Endodermal cell (in vitro differentiated cells): ENCODE measurements at regions not wholly inside any gene's neighbourhood (a gene's known extent, or its start where the extent isn't known, plus 50 kb on each side); places are given as distances from the start of the nearest gene placed in this dataset.

Source experiments
- DNase-seq: peaks from one replicate; pipeline ENCODE4 v3.0.0-alpha.2; 2017
- H3K27ac ChIP-seq: 2 replicates; pipeline ENCODE4 v1.5.1; 2013; ENCODE audit warnings: mild to moderate bottlenecking, low read depth, low read length, moderate library complexity
- H3K27me3 ChIP-seq: 2 replicates; pipeline ENCODE4 v1.6.1; 2013; ENCODE audit warnings: mild to moderate bottlenecking, low read length, moderate library complexity; ENCODE audit not compliant: insufficient read depth, control insufficient read depth, poor library complexity, severe bottlenecking
- H3K36me3 ChIP-seq: 2 replicates; pipeline ENCODE4 v1.7.0; 2013; ENCODE audit warnings: mild to moderate bottlenecking, low read length, moderate library complexity; ENCODE audit not compliant: control insufficient read depth, insufficient read depth
- H3K4me1 ChIP-seq: one replicate; pipeline ENCODE4 v1.7.0; 2013; ENCODE audit warnings: low read length; ENCODE audit not compliant: control insufficient read depth, insufficient read depth
- H3K4me3 ChIP-seq: 2 replicates; pipeline ENCODE4 v1.5.1; 2013; ENCODE audit warnings: mild to moderate bottlenecking, low read length, moderate library complexity
- H3K9ac ChIP-seq: 2 replicates; pipeline ENCODE4 v1.6.1; 2013; ENCODE audit warnings: mild to moderate bottlenecking, low read length, moderate library complexity; ENCODE audit not compliant: poor library complexity, severe bottlenecking; ENCODE audit errors: extremely low read depth
- H3K9me3 ChIP-seq: 2 replicates; pipeline ENCODE4 v1.6.1; 2013; ENCODE audit warnings: mild to moderate bottlenecking, low read length, moderate library complexity; ENCODE audit not compliant: control insufficient read depth
- H3K27ac Mint-ChIP-seq: 2 replicates; pipeline ENCODE4 v1.8.0; 2020; ENCODE audit warnings: mixed read lengths
- H3K27me3 Mint-ChIP-seq: 2 replicates; pipeline ENCODE4 v1.8.0; 2021; ENCODE audit warnings: mild to moderate bottlenecking, mixed read lengths; ENCODE audit not compliant: insufficient read depth
- H3K36me3 Mint-ChIP-seq: 2 replicates; pipeline ENCODE4 v1.8.0; 2020; ENCODE audit warnings: low read depth, mixed read lengths
- H3K4me1 Mint-ChIP-seq: 2 replicates; pipeline ENCODE4 v1.8.0; 2020; ENCODE audit warnings: mixed read lengths
- H3K4me3 Mint-ChIP-seq: 2 replicates; pipeline ENCODE4 v1.8.0; 2020; ENCODE audit warnings: mild to moderate bottlenecking, moderate library complexity, mixed read lengths
- H3K9me3 Mint-ChIP-seq: 2 replicates; pipeline ENCODE4 v1.8.0; 2020; ENCODE audit warnings: mild to moderate bottlenecking, mixed read lengths
- WGBS, 2 experiments: methylation state at CpG; one replicate each; pipeline versions ENCODE4 v1.1.5 to v1.1.7; 2013; ENCODE audit warnings: missing lambda C conversion rate in 2 of 2, mixed read lengths in 1 of 2; ENCODE audit not compliant: insufficient coverage in 1 of 2, insufficient read length in 1 of 2; 5-methylcytosine and 5-hydroxymethylcytosine counted together
- TF ChIP-seq, protein P1 (sequence below): fragments of 200-600 bp; sonication (generic); conservative IDR thresholded peaks from 2 replicates; pipeline ENCODE4 v1.5.0; 2021; ENCODE audit warnings: antibody characterized with exemption, mild to moderate bottlenecking

DNA sequence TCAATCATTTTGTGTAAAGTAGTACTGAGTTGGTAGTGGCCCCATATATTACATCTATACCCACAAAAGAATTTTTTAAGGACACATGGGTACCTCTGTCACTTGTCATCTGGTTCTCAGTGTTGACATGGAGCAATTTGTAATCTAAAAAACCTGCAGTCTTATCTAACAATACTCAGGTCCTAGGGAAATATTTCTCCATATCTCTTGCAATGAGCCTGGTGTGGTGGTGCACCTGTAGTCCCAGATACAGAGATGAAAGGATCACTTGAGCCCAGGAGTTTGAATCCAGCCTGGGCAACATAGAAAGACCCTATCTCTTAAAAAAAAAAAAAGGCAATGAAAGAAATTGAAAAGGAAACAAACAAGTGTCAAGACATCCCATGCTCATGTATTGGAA is 70.7 kb upstream of the ZNF30 start:
- H3K9ac ChIP-seq = no peak overlapping the region
- Mint-ChIP-seq H3K4me3 (no peak overlapping the region), H3K36me3 (peaks cover 21% of the 10 kb centered on the region), H3K27ac (no peak overlapping the region), H3K27me3 (peaks cover 9% of the 10 kb centered on the region), H3K4me1 (peaks cover 3% of the 10 kb centered on the region), H3K9me3 (peaks cover 35% of the 10 kb centered on the region)
- no peak for DNase-seq
- H3K27ac ChIP-seq = no peak overlapping the region
- H3K4me3 ChIP-seq = no peak overlapping the region
- H3K4me1 ChIP-seq = no peaks in the 10 kb centered on the region
- peaks cover 24% of the 10 kb centered on the region for H3K9me3 ChIP-seq
- no peaks in the 10 kb centered on the region for H3K36me3 ChIP-seq
- TF ChIP-seq, protein P1, sequence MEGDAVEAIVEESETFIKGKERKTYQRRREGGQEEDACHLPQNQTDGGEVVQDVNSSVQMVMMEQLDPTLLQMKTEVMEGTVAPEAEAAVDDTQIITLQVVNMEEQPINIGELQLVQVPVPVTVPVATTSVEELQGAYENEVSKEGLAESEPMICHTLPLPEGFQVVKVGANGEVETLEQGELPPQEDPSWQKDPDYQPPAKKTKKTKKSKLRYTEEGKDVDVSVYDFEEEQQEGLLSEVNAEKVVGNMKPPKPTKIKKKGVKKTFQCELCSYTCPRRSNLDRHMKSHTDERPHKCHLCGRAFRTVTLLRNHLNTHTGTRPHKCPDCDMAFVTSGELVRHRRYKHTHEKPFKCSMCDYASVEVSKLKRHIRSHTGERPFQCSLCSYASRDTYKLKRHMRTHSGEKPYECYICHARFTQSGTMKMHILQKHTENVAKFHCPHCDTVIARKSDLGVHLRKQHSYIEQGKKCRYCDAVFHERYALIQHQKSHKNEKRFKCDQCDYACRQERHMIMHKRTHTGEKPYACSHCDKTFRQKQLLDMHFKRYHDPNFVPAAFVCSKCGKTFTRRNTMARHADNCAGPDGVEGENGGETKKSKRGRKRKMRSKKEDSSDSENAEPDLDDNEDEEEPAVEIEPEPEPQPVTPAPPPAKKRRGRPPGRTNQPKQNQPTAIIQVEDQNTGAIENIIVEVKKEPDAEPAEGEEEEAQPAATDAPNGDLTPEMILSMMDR = no peak
- no peaks in the 10 kb centered on the region for H3K27me3 ChIP-seq

GRCh38 chr19:34853369-34853768 is 73.3 kb upstream of the ZNF30 start:
- peaks cover 20% of the 10 kb centered on the region for H3K9me3 Mint-ChIP-seq
- 88 to 92% methylated on average over 2 to 3 of the region's 3 CpGs for WGBS, 2 experiments

GRCh38 chr19:34852669-34853068 is 74.0 kb upstream of the ZNF30 start:
- no peak overlapping the region for H3K4me3 Mint-ChIP-seq
- H3K27ac Mint-ChIP-seq = no peak overlapping the region
- 85 to 100% methylated on average over 4 to 5 of the region's 5 CpGs for WGBS, 2 experiments

More at GRCh38 chr19:34853369-34853768, 73.3 kb upstream of the ZNF30 start:
- Histone ChIP-seq H3K27me3 (no peaks in the 10 kb centered on the region), H3K9ac (no peak overlapping the region), H3K4me3 (no peak overlapping the region), H3K9me3 (peaks cover 24% of the 10 kb centered on the region), H3K4me1 (no peaks in the 10 kb centered on the region), H3K36me3 (no peaks in the 10 kb centered on the region), H3K27ac (no peak overlapping the region)
- Mint-ChIP-seq H3K27me3 (peaks cover 2% of the 10 kb centered on the region), H3K27ac (no peak overlapping the region), H3K36me3 (peaks cover 20% of the 10 kb centered on the region), H3K4me3 (no peak overlapping the region), H3K4me1 (no peaks in the 10 kb centered on the region)
- TF ChIP-seq, protein P1 = no peak
- DNase-seq = no peak

More at GRCh38 chr19:34852669-34853068, 74.0 kb upstream of the ZNF30 start:
- TF ChIP-seq, protein P1 = no peak
- H3K27me3 ChIP-seq = no peaks in the 10 kb centered on the region
- DNase-seq = no peak
- H3K36me3 ChIP-seq = no peaks in the 10 kb centered on the region
- H3K27me3 Mint-ChIP-seq = no peaks in the 10 kb centered on the region
- H3K4me3 ChIP-seq = no peak overlapping the region
- peaks cover 19% of the 10 kb centered on the region for H3K9me3 ChIP-seq
- peaks cover 15% of the 10 kb centered on the region for H3K36me3 Mint-ChIP-seq
- H3K9me3 Mint-ChIP-seq = peaks cover 13% of the 10 kb centered on the region
- no peaks in the 10 kb centered on the region for H3K4me1 ChIP-seq
- H3K9ac ChIP-seq = no peak overlapping the region
- H3K4me1 Mint-ChIP-seq = no peaks in the 10 kb centered on the region
- no peak overlapping the region for H3K27ac ChIP-seq
